Stimulated activated CD8-positive, alpha-beta memory T cell treated with anti-CD3 and anti-CD28 coated beads, Interleukin-15, amount 100 ng/mL, for 48 hours (primary cell): ENCODE measurements at regions not wholly inside any gene's neighbourhood (a gene's known extent, or its start where the extent isn't known, plus 50 kb on each side); places are given as distances from the start of the nearest gene placed in this dataset.

ENCODE experiments used
- DNase-seq, 2 donors: peaks; one replicate each; pipeline ENCODE4 v3.0.0-alpha.2; 2020; ENCODE audit warnings: low read depth in 2 of 2

DNA sequence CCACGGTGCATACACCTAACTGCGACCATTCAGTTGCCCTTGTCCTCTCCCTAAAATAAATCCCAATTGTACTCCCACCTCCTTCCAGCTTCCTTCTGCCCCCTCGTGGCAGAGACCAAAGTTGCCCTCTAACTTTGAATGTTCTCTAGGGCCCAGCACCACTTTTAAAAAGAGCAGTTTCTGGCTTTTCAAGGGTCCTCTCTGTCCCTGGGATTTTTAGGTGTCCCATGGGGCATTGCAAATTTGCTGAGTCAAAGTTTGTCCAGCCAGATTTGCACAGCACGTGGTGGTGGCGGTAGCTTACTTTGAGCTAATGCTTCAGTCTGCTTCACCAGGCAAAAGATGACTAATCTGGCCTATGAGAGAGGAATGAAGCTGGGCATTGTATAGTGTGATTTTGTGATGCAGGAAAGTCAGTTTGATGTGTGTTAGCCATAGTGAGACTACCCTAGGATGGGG is 100.2 kb downstream of the PERP start:
- no peak for DNase-seq

DNA sequence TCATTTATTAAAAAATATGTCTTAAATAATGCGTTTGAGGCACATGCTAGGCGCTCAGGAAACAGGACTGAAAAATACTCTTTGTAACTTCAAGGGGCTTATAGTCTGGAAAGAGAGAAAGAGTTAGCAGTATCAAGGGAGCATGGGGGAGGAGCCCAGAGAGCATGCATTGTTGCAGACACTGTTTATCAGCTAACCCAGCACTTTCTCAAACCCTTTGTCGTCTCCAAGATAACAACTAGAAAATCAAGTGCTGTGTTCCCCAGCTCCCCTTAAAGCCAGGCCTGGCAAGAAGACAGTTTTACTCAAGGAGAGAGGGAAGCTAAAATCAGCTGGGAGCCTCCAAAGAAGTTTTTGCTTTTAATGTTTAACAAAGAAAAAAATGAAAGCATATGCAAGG is 98.4 kb downstream of the PERP start:
- DNase-seq, result no peak

DNA sequence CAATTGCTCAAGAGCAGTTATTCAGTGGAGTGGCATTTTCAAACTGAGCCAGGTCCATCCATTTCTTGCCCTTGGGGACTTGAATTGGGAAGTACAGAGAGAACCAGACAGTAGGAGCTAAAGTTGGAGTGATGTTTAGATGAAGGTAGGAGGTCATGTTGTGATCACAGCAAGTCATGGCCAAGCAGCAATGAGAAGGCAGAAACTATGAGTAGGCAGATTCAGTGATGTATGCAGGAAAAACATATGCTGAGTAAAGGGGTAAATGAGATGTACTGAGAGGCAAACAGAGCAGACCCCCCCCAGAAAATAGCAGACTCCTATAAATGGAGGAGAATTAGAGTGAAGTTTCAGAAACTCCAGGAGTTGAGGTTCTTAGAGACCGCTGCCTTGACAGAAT is 95.8 kb downstream of the PERP start:
- DNase-seq, result no peak

DNA sequence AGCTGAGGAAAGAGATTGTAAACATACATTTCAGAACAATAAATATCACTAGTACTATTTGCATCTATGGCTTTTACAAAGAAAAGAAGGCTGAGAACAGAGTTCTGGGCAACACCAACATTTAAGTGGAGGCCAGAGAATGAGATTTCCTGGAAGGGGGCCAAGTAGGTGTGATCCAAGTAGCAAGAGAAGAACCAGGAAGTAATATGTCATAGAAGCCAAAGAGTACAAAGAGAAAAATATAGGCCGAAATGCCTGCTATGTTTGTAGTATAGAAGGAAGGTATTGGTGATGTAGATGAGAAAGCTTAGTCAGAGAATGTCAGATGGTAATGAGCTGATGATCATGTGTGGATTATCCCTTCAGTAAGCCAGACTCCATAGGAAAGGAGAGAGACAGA is 94.5 kb downstream of the PERP start:
- no peak for DNase-seq

DNA sequence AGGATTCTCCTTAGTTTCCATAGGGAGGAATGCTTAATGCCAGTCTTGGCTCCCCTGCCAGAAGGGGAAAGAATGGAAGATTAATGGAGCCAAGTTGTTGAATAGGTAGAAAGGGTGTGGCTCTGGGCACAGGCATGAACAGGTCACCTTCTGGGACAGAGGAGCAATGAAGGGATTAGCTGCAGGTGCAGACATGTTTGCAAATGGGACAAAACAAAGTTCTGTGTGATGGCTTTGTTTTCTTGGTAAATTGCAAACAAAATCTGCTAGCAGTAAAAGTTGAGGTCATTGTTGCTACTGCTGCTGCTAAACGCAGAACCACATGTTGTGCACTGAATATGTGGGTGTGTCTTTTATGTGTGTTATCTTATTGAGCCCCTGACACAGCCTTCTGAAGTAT is 93.3 kb downstream of the PERP start:
- no peak for DNase-seq

DNA sequence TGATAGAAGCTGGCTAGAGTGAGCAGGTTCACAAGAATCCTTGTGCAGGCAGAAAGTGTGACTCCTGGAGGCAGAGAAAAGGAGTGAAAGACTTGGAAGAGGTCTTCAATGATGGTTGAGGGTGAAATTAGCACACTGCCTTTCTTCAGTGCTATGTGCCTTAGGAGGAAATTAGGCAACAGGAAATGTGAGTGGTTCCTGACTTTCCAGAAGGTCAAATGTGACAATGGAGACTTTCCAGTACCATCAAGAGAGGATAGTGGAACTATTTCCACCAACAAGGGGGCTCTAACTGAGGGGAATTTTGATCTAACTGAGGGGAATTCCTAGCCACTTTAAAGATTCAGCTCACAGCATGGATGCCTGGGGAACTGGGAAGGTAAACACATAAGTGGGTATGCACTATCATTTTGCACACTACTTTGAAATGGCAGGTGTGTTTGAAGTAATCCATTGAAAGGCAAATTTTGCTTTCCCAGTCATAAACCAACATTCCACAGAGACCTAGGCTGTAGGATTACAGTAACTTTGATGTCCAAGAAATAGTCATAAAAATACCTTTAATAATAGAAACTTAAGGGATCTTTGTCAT is 90.0 kb downstream of the PERP start:
- no peak for DNase-seq

DNA sequence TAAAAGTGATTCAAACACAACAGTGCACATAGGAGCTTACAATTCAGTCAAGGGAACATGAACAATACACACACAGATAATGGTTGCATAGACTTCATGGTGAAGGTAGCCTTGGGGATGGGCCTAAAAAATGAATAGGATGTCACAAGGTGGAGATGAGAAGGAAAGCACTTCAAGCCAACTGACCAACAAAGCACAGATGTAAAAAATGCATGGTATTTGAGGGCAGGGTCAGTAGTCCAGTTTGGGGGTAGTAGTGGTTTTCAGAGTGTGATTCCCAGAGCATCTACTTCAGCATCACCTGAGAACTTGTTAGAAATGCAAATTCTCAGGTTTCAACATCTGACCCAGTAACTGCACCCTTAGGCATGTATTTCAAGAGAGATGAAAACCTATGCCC is 88.9 kb downstream of the PERP start:
- no peak for DNase-seq

DNA sequence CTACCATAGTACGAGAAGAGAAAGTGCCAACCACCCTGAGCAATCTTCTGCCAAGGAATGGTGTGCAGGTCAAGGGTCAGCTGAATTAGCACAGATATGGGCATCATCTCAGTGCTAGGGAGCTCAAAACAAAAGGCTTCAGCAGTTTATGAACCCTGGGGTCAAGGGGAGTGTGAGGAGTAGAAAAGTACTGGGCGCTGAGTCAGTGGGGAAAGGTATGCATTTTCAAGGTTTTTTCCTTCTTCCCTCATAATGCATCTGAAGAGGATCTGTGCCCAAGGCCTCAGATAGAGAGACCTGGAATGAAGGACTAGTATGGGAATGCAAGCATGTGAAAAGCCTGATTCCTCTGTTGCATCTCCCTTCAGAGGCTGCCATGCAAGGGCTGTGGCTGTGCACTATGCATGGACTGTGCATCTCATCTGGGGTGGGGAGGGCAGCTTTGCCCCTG is 81.7 kb downstream of the PERP start:
- no peak for DNase-seq

DNA sequence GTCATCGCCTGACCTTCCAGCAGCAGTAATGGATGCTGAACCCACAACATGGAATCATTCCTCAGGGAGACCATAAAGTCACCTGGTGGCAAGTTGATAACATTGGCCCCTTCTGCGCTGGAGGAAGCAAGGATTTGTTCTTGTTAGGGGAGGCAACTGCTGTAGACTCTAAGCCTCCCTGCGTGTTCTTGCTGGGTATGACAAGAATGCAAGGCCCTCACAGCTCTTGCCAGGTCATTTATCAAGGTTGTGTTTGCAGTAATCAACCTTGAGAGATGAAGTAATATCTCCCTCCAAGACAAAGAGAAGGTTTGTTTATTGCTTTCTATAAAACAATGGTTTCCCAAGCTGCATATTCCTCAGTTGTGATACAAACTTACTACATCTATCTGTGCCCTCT is 80.9 kb downstream of the PERP start:
- DNase-seq, result no peak

DNA sequence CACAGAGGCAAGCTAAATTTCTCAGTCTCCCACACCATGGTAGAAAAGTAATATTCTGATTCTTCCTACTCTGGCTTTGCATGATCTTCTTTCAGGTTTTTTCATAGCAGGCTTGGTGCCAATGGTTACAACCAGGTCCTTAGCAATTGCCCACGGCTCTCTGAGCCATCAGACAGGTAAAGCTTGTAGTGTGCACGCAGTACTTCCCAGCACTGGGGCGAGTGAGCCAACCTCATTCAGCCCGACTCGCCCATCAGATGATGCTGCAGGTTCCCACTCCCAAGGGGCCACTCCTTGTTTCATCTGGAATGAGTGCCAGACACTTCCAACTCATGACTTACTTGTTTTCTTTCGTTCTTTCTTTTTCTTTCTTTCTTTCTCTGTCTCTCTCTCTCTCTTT is 78.3 kb downstream of the PERP start:
- DNase-seq, result no peak

DNA sequence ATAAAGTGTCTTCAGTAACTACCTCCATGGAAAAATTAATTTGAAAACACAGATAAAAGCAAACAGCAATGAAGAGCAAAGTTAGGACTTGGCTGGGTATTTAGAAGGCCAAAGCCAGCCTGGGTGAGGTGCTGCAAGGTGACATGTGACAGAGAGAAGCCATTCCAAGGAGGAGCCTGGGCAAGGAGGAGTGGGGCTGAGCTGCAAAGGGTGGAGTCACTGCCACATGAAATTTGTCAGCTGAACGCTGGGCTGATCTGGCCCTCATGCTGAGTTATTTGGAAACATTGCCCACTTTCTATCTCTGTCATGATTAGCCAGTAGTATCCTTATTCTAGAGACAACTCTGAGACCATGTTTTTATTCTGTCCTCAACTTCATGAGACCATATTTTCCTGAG is 76.3 kb downstream of the PERP start:
- no peak for DNase-seq

DNA sequence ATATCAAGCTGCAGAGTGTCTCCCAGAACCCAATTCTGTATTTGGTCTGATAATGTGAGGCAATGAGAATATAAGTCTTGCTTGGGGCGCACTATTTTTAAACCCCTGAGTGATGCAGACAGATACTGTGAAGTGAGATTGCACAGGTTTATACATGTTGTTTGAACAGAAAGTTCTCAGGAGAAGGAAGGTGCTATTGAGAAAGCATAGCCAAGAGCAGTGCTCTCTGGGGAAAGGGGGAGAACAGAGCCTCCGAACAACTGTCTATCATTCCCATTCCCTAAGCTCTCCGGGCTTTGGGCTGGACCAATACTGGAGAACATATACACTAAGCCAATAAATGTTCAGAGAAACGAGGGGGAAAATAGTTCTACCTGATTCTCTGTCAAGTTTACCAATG is 75.8 kb downstream of the PERP start:
- no peak for DNase-seq

DNA sequence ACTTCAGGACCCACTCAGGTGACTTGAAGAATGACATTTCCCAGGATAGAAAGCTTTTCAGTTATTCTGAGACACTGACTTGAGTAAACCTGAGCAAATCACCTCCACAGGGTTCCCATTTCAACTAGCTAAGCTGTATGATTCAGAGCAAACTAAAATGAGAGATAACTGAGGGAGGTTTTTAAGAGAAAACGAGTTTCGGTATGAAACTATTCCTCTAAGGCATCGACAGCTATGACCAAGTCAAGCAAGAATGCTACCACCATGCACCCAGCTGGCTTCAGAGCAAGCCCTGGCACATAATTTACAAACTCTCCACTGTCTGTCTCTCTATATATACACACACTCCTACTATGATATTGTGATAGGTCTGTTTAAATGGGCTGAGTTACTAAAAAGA is 75.4 kb downstream of the PERP start:
- DNase-seq, result no peak

DNA sequence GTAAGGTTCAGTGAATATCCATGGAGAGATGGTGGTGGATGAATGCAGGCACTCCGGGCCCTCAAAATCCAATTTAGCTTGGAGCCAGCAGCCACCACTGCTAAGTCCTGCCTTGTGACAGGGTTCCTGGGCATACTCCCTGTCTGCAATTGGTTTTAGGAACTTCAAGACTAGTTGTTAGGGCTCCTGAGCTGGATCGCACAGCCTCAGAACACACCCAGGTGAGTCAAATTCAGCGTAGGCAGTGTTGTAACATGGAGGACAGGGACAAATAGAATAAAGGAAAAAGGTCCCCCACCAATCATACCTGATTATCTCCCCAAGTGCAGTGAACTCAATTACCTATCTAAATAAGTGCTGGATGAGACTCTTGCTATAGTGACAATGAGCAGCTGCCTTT is 74.6 kb downstream of the PERP start:
- DNase-seq, result no peak

DNA sequence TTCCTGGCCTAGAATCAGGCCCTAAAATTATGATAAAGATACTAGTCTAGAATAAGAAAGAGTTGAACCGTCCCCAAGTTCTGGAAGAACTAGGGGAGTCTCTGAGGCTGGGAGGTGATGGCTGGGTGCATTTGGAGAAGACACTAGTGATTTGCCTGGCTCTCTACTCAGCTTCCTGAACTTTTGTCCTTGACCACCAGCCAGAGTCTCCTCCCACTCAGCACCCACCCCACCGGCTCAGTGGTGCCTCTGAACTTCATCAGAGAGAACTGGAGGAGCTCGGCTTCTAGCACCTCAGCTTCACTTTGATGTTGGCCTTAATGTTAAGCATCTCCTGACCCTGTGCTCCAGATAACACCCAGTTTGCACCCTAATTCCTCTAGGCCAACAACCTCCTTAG is 73.0 kb downstream of the PERP start:
- no peak for DNase-seq

DNA sequence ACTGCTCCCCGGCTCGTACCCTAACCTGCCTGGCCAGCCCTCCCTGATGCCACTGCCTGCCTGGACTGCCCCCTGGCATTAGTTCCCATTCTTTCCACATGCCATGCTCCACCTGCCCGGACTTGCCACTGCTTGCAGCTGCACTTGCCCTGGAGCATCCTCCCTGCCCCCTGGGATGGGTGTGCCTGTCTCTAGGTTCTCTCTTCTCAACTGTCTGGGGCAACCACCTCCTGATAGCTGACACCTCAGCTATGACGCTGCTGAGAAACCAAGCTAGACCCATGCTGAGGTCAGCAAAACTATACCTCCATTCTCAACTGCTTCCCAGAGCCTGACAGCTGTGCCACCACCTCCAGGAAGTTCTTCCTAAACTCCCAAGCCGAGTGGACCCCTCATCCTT is 72.1 kb downstream of the PERP start:
- DNase-seq, result no peak

DNA sequence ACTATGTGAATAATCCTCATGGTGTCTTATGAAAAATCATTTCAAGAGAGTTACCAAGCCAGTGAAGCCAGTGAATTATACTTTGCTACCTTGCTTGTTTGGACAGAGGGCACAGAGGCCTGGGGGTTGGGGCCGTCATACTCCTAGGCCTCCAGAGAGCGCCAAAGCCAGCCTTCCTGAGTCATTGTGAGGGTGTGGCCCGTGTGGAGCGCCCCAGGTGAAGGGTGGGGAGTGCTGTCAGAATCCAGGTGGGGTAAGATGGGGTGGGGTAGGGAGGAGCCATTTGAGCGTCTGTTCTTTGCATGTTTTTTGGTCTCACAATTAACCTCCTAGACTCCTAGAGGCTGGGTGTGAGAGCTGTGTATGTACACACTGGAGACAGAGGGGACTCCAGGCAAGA is 71.1 kb downstream of the PERP start:
- DNase-seq, result no peak

DNA sequence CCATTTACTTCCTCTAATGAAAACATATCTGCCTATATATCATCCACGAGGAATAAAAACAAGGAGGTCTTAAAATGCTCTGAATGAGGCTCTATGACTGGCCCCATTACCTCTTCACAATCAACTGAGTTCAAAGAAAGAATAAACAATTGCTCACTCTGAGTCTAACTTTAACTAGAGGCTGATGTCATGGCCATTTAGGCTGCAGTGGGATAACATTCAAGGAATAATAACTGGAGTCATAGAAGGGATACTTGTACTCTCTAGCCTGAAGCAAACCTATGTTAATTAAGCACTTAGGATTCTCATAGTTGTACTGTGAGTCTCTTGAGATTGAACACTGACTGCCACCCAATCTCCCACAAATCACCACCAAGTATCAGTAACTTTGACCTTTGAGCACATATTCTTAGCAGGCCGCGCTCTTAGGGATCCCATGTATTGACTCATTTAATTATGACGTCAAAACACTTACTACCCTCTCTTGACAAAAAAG is 70.2 kb downstream of the PERP start:
- no peak for DNase-seq

DNA sequence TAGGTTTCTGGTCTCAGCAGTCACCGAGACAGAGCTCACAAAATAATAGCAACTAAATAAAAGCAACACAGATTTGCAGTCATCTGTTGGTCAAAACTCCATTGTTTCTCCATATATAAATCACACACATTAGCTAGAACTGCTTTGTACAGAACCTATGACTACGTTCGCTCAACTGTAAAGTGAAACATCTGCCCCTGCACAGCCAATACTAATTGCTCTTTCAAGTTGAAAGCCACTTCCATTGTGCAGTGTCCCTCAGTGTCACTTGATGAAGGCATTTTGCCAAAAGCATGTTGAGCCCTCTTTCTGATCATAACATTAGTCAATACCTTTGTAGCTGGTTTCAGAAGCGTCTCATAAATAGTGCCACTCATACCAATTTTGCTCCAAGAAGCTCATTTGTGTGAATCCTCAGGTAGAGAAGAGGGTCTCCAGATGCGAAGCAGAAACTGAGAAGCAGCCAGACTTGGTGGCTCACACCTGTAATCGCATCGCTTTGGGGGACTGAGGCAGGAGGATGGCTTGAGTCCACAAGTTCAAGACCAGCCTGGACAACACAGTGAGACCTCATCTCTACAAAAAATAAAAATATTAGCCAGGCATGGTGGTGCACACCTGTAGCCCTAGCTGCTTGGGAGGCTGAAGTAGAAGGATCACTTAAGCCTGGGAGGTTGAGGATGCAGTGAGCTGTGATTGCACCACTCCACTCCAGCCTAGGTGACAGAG is 68.9 kb downstream of the PERP start:
- no peak for DNase-seq
